ENCODE measurements at regions not wholly inside any gene's neighbourhood (a gene's known extent, or its start where the extent isn't known, plus 50 kb on each side); places are given as distances from the start of the nearest gene placed in this dataset.
"Not testable (repeated sequence)": the region's sequence is repeated elsewhere in the genome, so short reads cannot be mapped to it uniquely, and the experiment has no call there.

GRCh38 chr1:223026639-223027038, 116.4 kb downstream of the TLR5 start:
- H2AFZ ChIP-seq (ENCODE audit: low read depth, low read length); H3K4me3 ChIP-seq (ENCODE audit: low read length); H3K27me3 ChIP-seq (ENCODE audit: insufficient read depth, low read length); H3K36me3 ChIP-seq (ENCODE audit: insufficient read depth, low read length); H3K9me3 ChIP-seq (ENCODE audit: low read length): not testable (repeated sequence)
- peaks cover 23% of the 10 kb centered on the region for H3K4me1 ChIP-seq (ENCODE audit: insufficient read depth, low read length)

- Histone ChIP-seq H3K27me3 (ENCODE audit: insufficient read depth, low read length) (no peaks in the 10 kb centered on the region), H3K9me3 (ENCODE audit: low read length) (no peaks in the 10 kb centered on the region), H2AFZ (ENCODE audit: low read depth, low read length) (peak overlapping the region; percentile 11), H3K4me1 (ENCODE audit: insufficient read depth, low read length) (peaks cover 17% of the 10 kb centered on the region), H3K4me3 (ENCODE audit: low read length) (no peak overlapping the region), H3K36me3 (ENCODE audit: insufficient read depth, low read length) (no peaks in the 10 kb centered on the region)
Observed at GRCh38 chr1:223029985-223030769, 112.9 kb downstream of the TLR5 start.

- Histone ChIP-seq H2AFZ (ENCODE audit: low read depth, low read length) (peak overlapping the region; percentile 11), H3K4me1 (ENCODE audit: insufficient read depth, low read length) (peaks cover 17% of the 10 kb centered on the region), H3K27me3 (ENCODE audit: insufficient read depth, low read length) (no peaks in the 10 kb centered on the region), H3K4me3 (ENCODE audit: low read length) (no peak overlapping the region), H3K36me3 (ENCODE audit: insufficient read depth, low read length) (no peaks in the 10 kb centered on the region), H3K9me3 (ENCODE audit: low read length) (no peaks in the 10 kb centered on the region)
Observed at GRCh38 chr1:223030871-223031400, 112.1 kb downstream of the TLR5 start.

- peaks cover 17% of the 10 kb centered on the region for H3K4me1 ChIP-seq (ENCODE audit: insufficient read depth, low read length)
- no peaks in the 10 kb centered on the region for H3K27me3 ChIP-seq (ENCODE audit: insufficient read depth, low read length)
- no peaks in the 10 kb centered on the region for H3K9me3 ChIP-seq (ENCODE audit: low read length)
Observed at GRCh38 chr1:223031733-223032601, 111.1 kb downstream of the TLR5 start.

GRCh38 chr1:223033658-223034057, 109.4 kb downstream of the TLR5 start:
- Histone ChIP-seq H2AFZ (ENCODE audit: low read depth, low read length) (no peak overlapping the region), H3K9me3 (ENCODE audit: low read length) (no peaks in the 10 kb centered on the region), H3K36me3 (ENCODE audit: insufficient read depth, low read length) (no peaks in the 10 kb centered on the region), H3K4me3 (ENCODE audit: low read length) (no peak overlapping the region), H3K4me1 (ENCODE audit: insufficient read depth, low read length) (peaks cover 17% of the 10 kb centered on the region), H3K27me3 (ENCODE audit: insufficient read depth, low read length) (no peaks in the 10 kb centered on the region)

More at GRCh38 chr1:223031733-223032601, 111.1 kb downstream of the TLR5 start:
- H2AFZ ChIP-seq (ENCODE audit: low read depth, low read length) = no peak overlapping the region
- no peak overlapping the region for H3K4me3 ChIP-seq (ENCODE audit: low read length)
- no peaks in the 10 kb centered on the region for H3K36me3 ChIP-seq (ENCODE audit: insufficient read depth, low read length)

GRCh38 chr1:223034270-223034798, 108.7 kb downstream of the TLR5 start:
- Histone ChIP-seq H3K36me3 (ENCODE audit: insufficient read depth, low read length) (no peaks in the 10 kb centered on the region), H3K4me3 (ENCODE audit: low read length) (no peak overlapping the region), H3K4me1 (ENCODE audit: insufficient read depth, low read length) (peaks cover 17% of the 10 kb centered on the region), H2AFZ (ENCODE audit: low read depth, low read length) (no peak overlapping the region), H3K27me3 (ENCODE audit: insufficient read depth, low read length) (no peaks in the 10 kb centered on the region), H3K9me3 (ENCODE audit: low read length) (no peaks in the 10 kb centered on the region)

GRCh38 chr1:223035724-223036478, 107.1 kb downstream of the TLR5 start:
- Histone ChIP-seq H3K27me3 (ENCODE audit: insufficient read depth, low read length) (no peaks in the 10 kb centered on the region), H3K4me3 (ENCODE audit: low read length) (no peak overlapping the region), H3K4me1 (ENCODE audit: insufficient read depth, low read length) (peaks cover 11% of the 10 kb centered on the region), H2AFZ (ENCODE audit: low read depth, low read length) (no peak overlapping the region), H3K9me3 (ENCODE audit: low read length) (no peaks in the 10 kb centered on the region), H3K36me3 (ENCODE audit: insufficient read depth, low read length) (no peaks in the 10 kb centered on the region)

GRCh38 chr1:223036479-223036845, 106.6 kb downstream of the TLR5 start:
- Histone ChIP-seq H3K36me3 (ENCODE audit: insufficient read depth, low read length) (no peaks in the 10 kb centered on the region), H2AFZ (ENCODE audit: low read depth, low read length) (no peak overlapping the region), H3K4me1 (ENCODE audit: insufficient read depth, low read length) (peaks cover 5% of the 10 kb centered on the region), H3K9me3 (ENCODE audit: low read length) (no peaks in the 10 kb centered on the region), H3K4me3 (ENCODE audit: low read length) (no peak overlapping the region), H3K27me3 (ENCODE audit: insufficient read depth, low read length) (no peaks in the 10 kb centered on the region)

- Histone ChIP-seq H3K4me3 (ENCODE audit: low read length) (no peak overlapping the region), H2AFZ (ENCODE audit: low read depth, low read length) (no peak overlapping the region), H3K36me3 (ENCODE audit: insufficient read depth, low read length) (no peaks in the 10 kb centered on the region), H3K27me3 (ENCODE audit: insufficient read depth, low read length) (no peaks in the 10 kb centered on the region), H3K9me3 (ENCODE audit: low read length) (no peaks in the 10 kb centered on the region), H3K4me1 (ENCODE audit: insufficient read depth, low read length) (no peaks in the 10 kb centered on the region)
Observed at GRCh38 chr1:223037845-223038244, 105.2 kb downstream of the TLR5 start.

- H3K4me3 ChIP-seq (ENCODE audit: low read length) = no peak overlapping the region
- H3K36me3 ChIP-seq (ENCODE audit: insufficient read depth, low read length) = no peaks in the 10 kb centered on the region
- no peaks in the 10 kb centered on the region for H3K4me1 ChIP-seq (ENCODE audit: insufficient read depth, low read length)
Observed at GRCh38 chr1:223038288-223039006, 104.6 kb downstream of the TLR5 start.

GRCh38 chr1:223039990-223040389, 103.1 kb downstream of the TLR5 start:
- Histone ChIP-seq H2AFZ (ENCODE audit: low read depth, low read length) (no peak overlapping the region), H3K4me1 (ENCODE audit: insufficient read depth, low read length) (no peaks in the 10 kb centered on the region), H3K36me3 (ENCODE audit: insufficient read depth, low read length) (no peaks in the 10 kb centered on the region), H3K27me3 (ENCODE audit: insufficient read depth, low read length) (no peaks in the 10 kb centered on the region), H3K4me3 (ENCODE audit: low read length) (no peak overlapping the region), H3K9me3 (ENCODE audit: low read length) (no peaks in the 10 kb centered on the region)

More at GRCh38 chr1:223038288-223039006, 104.6 kb downstream of the TLR5 start:
- H2AFZ ChIP-seq (ENCODE audit: low read depth, low read length) = no peak overlapping the region
- no peaks in the 10 kb centered on the region for H3K27me3 ChIP-seq (ENCODE audit: insufficient read depth, low read length)
- no peaks in the 10 kb centered on the region for H3K9me3 ChIP-seq (ENCODE audit: low read length)

GRCh38 chr1:223041481-223041880, 101.6 kb downstream of the TLR5 start:
- Histone ChIP-seq H3K36me3 (ENCODE audit: insufficient read depth, low read length) (no peaks in the 10 kb centered on the region), H3K9me3 (ENCODE audit: low read length) (no peaks in the 10 kb centered on the region), H3K27me3 (ENCODE audit: insufficient read depth, low read length) (no peaks in the 10 kb centered on the region), H3K4me1 (ENCODE audit: insufficient read depth, low read length) (no peaks in the 10 kb centered on the region), H3K4me3 (ENCODE audit: low read length) (no peak overlapping the region), H2AFZ (ENCODE audit: low read depth, low read length) (no peak overlapping the region)
